ENCODE measurements at regions not wholly inside any gene's neighbourhood (a gene's known extent, or its start where the extent isn't known, plus 50 kb on each side); places are given as distances from the start of the nearest gene placed in this dataset.

DNA sequence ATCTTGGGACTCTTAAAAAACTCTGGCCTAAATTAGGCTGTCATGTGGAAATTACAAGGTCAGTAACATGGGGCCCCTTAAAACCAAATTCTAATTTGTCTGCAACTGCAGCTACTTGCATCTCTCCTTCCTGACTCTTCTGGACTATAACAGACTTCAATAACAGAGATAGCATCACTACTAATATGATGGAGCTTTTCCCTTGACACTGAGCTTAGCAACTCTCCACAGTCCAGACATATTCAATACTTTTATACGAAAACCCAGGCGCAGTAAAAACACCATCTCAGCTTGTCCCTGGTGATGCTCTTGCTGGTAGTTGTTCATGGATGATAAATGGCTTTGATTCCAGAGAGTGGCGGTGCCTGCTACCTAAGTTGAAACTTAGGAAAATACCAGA lies 850.4 kb downstream of the STIM2 start:
- TF ChIP-seq, protein P1, sequence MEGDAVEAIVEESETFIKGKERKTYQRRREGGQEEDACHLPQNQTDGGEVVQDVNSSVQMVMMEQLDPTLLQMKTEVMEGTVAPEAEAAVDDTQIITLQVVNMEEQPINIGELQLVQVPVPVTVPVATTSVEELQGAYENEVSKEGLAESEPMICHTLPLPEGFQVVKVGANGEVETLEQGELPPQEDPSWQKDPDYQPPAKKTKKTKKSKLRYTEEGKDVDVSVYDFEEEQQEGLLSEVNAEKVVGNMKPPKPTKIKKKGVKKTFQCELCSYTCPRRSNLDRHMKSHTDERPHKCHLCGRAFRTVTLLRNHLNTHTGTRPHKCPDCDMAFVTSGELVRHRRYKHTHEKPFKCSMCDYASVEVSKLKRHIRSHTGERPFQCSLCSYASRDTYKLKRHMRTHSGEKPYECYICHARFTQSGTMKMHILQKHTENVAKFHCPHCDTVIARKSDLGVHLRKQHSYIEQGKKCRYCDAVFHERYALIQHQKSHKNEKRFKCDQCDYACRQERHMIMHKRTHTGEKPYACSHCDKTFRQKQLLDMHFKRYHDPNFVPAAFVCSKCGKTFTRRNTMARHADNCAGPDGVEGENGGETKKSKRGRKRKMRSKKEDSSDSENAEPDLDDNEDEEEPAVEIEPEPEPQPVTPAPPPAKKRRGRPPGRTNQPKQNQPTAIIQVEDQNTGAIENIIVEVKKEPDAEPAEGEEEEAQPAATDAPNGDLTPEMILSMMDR (IDR thresholded peaks at IDR 0.05), result no peak
- no peak for TF ChIP-seq POLR2A (IDR thresholded peaks at IDR 0.05)

Data from lower leg skin (tissue), 3 donors.